ENCODE measurements at regions not wholly inside any gene's neighbourhood (a gene's known extent, or its start where the extent isn't known, plus 50 kb on each side); places are given as distances from the start of the nearest gene placed in this dataset.

DNA sequence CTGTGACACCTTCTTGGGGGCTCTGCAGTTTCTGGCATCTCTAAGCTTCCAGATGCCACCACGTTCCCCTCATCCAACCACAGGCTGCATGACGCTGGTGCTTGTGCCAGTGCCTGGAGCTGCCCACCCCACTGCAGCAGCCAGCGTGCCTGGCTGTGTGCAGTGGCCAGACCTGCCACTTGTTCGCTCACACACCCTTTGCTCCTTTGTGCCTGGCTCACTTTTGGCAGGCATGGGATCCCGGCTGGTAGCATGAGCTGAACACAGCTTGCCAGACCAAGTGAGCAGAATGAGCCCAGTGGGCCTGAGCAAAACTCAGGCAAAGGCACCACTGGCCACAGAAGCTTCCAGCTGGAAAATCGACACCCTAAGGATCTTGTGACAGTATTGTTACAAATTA, 562.9 kb upstream of the ACO1 start:
- intact Hi-C loops (cut with micrococcal nuclease) (no loop called here), in situ Hi-C loops (cut with MboI) (no loop called here)
- no peaks in the 10 kb centered on the region for H3K79me2 ChIP-seq (ENCODE audit: control insufficient read depth, insufficient read depth, low read length)
- no peak overlapping the region for H3K4me2 ChIP-seq (ENCODE audit: insufficient read depth, low read length)
- H3K36me3 ChIP-seq (ENCODE audit: control insufficient read depth, insufficient read depth, low read length): no peaks in the 10 kb centered on the region
- no CpG with 5 or more reads among the region's 6 CpGs for WGBS (ENCODE audit: insufficient coverage, low coverage, missing lambda C conversion rate)
- no peak for ATAC-seq
- H2AFZ ChIP-seq (ENCODE audit: low read depth, low read length): no peak overlapping the region
- no peaks in the 10 kb centered on the region for H3K9me3 ChIP-seq (replicated peaks; ENCODE audit: control insufficient read depth, insufficient read depth, low read depth, low read length)
- no peak overlapping the region for H3K4me3 ChIP-seq
- TF ChIP-seq ZBTB8A (IDR thresholded peaks at IDR 0.05; ENCODE audit: partially characterized antibody) (no peak), TAF15 (IDR thresholded peaks at IDR 0.05; ENCODE audit: low read depth, low read length) (no peak), OTX1 (CRISPR knock-in tag; IDR thresholded peaks at IDR 0.05) (no peak), NCOR1 (IDR thresholded peaks at IDR 0.05) (no peak), HDAC8 (tag; IDR thresholded peaks at IDR 0.05) (no peak), ZNF830 (CRISPR knock-in tag; IDR thresholded peaks at IDR 0.05) (no peak), TARDBP (IDR thresholded peaks at IDR 0.05) (no peak), LCOR (CRISPR knock-in tag; IDR thresholded peaks at IDR 0.05) (no peak), SOX6 (IDR thresholded peaks at IDR 0.05) (no peak), GTF2A2 (tag; IDR thresholded peaks at IDR 0.05) (no peak)
- TF ChIP-seq, protein P1, sequence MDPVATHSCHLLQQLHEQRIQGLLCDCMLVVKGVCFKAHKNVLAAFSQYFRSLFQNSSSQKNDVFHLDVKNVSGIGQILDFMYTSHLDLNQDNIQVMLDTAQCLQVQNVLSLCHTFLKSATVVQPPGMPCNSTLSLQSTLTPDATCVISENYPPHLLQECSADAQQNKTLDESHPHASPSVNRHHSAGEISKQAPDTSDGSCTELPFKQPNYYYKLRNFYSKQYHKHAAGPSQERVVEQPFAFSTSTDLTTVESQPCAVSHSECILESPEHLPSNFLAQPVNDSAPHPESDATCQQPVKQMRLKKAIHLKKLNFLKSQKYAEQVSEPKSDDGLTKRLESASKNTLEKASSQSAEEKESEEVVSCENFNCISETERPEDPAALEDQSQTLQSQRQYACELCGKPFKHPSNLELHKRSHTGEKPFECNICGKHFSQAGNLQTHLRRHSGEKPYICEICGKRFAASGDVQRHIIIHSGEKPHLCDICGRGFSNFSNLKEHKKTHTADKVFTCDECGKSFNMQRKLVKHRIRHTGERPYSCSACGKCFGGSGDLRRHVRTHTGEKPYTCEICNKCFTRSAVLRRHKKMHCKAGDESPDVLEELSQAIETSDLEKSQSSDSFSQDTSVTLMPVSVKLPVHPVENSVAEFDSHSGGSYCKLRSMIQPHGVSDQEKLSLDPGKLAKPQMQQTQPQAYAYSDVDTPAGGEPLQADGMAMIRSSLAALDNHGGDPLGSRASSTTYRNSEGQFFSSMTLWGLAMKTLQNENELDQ (CRISPR knock-in tag; IDR thresholded peaks at IDR 0.05; ENCODE audit: borderline replicate concordance): no peak
- H3K27ac ChIP-seq (ENCODE audit: extremely low read depth, low read depth, low read length): no peak overlapping the region
- no peak for DNase-seq (ENCODE audit: extremely low read depth in 1 of 4, low spot score in 3 of 4)
- H3K27me3 ChIP-seq (ENCODE audit: control insufficient read depth in 2 of 2, insufficient read depth in 2 of 2, low read length in 2 of 2): no peaks in the 10 kb centered on the region
- no TSS peak for BruUV-seq (replicated peaks)
- no peaks in the 10 kb centered on the region for H3K4me1 ChIP-seq (replicated peaks in 1 of 2; ENCODE audit: control insufficient read depth in 2 of 2, insufficient read depth in 2 of 2, low read length in 2 of 2)
- H3K9ac ChIP-seq (ENCODE audit: insufficient read depth in 1 of 2, low read depth in 2 of 2, low read length in 2 of 2): no peak overlapping the region
- H4K20me1 ChIP-seq (replicated peaks; ENCODE audit: control insufficient read depth, insufficient read depth, low read length): no peaks in the 10 kb centered on the region
- H3K9me1 ChIP-seq (ENCODE audit: control insufficient read depth, insufficient read depth, low read length): no peaks in the 10 kb centered on the region
- ChIA-PET POLR2A (no interaction called here), CTCF (ENCODE audit: low intra/inter-chr PET ratio) (no interaction called here)
- no peak for FAIRE-seq

All from K562 (cell line).